ENCODE measurements at regions not wholly inside any gene's neighbourhood (a gene's known extent, or its start where the extent isn't known, plus 50 kb on each side); places are given as distances from the start of the nearest gene placed in this dataset.

DNA sequence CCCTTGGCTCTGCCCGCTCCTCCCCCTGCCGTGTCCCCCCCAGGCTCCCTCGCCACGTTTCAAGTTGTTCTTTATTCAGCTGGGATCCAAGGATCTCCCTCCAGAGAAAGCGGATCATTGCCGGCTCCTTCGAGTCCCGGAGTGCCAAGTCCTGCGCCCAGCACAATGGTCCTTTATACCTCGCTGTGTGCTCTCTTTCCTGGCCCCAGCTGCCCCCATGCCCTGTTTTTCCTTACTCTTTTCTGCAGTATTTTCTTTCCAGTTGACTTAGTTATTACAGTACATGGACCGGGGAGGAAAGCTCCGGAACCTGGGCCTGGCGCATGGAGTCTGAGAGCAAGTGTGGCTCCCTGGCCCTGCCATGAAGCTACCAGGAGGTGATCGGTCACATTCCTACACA is 88.1 kb upstream of the KMT2C start:
- TF ChIP-seq, protein P1, sequence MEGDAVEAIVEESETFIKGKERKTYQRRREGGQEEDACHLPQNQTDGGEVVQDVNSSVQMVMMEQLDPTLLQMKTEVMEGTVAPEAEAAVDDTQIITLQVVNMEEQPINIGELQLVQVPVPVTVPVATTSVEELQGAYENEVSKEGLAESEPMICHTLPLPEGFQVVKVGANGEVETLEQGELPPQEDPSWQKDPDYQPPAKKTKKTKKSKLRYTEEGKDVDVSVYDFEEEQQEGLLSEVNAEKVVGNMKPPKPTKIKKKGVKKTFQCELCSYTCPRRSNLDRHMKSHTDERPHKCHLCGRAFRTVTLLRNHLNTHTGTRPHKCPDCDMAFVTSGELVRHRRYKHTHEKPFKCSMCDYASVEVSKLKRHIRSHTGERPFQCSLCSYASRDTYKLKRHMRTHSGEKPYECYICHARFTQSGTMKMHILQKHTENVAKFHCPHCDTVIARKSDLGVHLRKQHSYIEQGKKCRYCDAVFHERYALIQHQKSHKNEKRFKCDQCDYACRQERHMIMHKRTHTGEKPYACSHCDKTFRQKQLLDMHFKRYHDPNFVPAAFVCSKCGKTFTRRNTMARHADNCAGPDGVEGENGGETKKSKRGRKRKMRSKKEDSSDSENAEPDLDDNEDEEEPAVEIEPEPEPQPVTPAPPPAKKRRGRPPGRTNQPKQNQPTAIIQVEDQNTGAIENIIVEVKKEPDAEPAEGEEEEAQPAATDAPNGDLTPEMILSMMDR (conservative IDR thresholded peaks at IDR 0.05; ENCODE audit: low read depth, low read length): no peak
- TF ChIP-seq EZH2 (IDR thresholded peaks at IDR 0.05; ENCODE audit: borderline replicate concordance, low read depth, low read length, poor library complexity, severe bottlenecking): no peak
